IPS DF 4.7 (cell line): ENCODE measurements at regions not wholly inside any gene's neighbourhood (a gene's known extent, or its start where the extent isn't known, plus 50 kb on each side); places are given as distances from the start of the nearest gene placed in this dataset.
"Not testable (repeated sequence)": the region's sequence is repeated elsewhere in the genome, so short reads cannot be mapped to it uniquely, and the experiment has no call there.

ENCODE experiments used
- DNase-seq: peaks from one replicate; pipeline ENCODE4 v3.0.0-alpha.2; 2013; ENCODE audit warnings: low spot score; ENCODE audit errors: extremely low read depth

DNA sequence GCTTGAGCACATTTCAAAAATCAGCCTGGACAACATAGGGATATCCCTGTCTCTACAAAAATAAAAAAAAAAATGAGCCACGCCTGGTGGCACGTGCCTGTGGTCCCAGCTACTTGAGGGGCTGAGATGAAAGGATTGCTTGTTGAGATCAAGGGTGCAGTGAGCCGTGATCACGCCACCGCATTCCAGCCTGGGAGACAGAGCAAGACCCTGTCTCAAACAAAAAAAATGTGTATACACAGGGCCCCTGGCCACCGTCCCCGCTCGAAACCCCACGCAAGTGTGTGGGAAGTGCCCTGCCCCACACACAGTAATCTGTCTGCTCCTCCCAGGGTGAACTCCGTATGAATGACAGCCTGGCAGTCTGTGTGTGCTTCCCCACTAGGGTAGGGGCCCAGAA lies 93.0 kb upstream of the RPL38 start:
- DNase-seq: no peak

DNA sequence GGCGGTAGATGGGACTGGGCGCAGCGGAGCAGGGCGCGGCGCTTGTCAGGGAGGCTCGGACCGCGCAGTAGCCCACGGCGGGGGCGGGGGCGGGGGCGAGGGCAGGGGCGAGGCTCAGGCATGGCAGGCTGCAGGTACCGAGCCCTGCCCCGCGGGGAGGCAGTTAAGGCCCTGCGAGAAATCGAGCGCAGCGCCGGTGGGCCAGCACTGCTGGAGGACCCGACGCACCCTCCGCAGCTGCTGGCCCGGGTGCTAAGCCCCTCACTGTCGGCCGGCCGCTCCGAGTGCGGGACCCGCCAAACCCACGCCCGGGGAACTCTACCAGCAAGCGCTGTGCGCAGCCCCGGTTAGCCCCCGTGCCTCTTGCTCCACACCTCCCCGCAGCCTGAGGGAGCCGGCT lies 90.2 kb upstream of the RPL38 start:
- no peak for DNase-seq

- no peak for DNase-seq
These were observed 89.5 kb upstream of the RPL38 start for GRCh38 chr17:74113952-74114351.

DNA sequence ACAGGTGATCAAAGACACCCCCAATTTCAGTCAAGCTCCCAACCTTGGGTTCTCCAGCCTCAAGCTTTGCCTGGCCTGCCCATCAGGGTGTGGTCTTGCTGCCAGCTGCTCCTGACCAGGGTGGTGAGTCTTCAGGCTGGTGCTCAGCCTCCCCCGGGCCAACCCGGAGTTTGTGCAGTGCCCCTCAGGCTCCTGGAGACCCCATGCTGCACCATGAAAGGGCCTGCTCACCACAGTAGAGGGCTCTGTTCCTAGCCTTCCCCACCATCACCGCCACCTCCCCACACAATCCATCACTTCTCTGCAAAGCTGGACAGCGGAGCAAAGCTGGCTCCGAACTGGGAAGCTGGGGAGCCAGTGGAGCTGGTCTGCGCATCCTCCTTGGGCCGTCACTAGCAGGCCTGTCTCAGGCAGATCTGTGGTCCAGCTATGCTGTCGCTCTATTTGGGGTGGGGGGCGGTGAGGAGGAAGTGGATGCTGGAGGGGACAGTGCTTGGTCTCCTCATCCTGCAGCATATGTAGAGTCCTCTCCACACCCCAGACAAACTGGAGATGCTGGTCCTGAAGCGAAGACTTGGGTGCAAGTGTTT lies 88.5 kb upstream of the RPL38 start:
- DNase-seq: no peak

DNA sequence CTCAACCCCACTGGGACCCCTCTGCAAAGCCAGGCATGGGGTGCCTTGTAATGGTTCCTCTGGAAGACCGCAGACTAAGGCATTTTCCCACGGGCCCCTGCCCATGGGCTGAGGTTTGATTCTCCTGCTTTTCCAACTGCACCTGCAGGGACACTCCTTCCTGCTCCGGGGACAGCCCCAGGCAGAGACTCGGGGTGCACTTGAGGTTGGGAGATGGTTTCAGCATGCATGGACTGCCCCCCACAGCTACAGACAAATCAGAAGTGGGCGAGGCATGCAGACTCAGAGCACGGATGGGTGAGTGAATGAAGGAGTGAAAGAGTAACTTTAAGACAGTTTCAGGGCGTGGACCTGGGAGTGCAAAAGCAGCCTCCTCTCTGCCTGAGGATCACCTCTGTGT lies 87.9 kb upstream of the RPL38 start:
- DNase-seq: no peak

GRCh38 chr17:74116087-74116717 lies 87.3 kb upstream of the RPL38 start:
- no peak for DNase-seq

- no peak for DNase-seq
These were observed 86.3 kb upstream of the RPL38 start for GRCh38 chr17:74117087-74117698.

DNA sequence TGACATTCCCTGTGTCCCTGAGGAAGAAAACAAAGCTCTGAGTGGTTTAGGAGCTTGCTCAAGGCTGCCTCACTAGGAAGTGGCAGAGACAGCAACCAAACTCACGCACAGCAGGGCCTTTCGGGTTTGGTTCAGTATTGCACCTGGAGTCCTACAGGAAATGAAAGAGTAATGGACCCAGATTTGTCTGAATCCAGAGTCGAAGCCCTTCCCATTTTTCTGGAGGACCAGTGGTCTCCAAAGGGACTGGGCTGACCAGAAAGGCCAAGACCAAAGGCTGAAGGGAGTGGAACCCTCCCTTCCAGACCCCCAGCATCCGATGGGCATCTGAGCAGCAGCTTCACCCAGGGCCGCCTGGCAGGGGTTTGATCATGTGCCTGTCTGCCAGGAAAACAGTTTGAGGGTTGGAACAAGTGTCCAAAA lies 85.5 kb upstream of the RPL38 start:
- no peak for DNase-seq

GRCh38 chr17:74118504-74118903 lies 85.0 kb upstream of the RPL38 start:
- peak; percentile 74 for DNase-seq

DNA sequence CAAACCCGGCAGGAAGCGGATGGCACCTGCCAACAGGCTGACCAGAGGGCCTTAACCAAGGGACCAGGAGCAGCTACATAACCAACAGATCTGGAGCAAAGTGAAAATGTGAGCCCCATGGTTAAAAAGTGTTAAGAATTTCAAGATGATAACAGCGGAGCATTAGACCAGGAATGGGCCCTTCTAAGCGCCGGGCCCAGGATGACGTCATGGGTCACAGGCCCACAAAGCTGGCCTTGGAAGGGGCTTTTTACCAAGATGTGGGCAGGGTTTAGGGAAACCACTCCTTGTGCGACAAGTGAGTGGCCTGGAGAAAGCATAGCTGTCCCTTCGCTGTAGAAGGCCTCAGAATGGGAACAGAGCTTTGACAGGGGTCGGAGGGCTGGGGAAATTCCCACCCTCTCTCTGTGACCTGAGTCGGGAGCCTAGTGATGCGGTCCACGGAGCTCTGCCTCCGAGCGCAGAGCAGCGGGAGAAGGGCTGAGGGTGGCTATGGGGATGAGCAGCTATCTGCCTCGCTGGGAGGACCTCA lies 84.4 kb upstream of the RPL38 start:
- DNase-seq: no peak

DNA sequence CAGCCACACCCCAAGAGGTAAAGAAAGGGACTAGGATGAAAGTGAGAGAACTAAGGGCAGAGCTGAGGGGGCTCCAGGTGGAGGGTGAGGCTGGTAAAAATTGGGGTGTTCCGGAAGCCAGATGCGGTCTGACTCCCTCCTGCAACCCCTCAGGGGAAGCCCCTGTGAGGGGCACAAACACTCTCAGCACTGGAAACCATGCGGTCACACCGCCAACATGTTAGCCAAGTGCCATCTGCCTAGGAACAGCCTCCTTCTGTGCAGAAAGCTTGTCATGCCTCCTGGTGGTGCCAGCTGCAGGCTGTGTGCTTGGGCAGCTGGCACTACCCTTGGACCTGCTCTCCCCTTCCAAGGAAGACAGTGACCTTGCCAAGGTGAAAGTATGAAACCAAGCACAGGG lies 83.5 kb upstream of the RPL38 start:
- no peak for DNase-seq

DNA sequence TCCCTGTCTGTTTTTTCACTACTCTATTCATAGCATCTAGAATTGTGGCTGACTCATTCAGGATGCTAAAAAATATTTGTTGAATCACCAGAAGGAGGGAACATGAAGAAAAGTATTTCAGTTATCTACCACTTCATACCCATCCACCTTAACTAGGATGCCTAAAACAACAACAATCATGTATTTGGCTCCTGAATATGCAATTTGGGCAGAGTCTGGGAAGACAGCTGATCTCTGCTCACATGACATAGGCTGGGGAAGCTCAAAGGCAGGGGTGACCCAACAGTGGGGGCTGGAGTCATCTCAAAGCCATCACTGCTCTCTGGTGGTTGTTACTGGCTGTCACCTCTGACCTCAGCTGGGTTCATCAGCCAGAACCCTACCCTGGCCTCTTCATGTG lies 80.1 kb upstream of the RPL38 start:
- no peak for DNase-seq

GRCh38 chr17:74123866-74124444 lies 79.5 kb upstream of the RPL38 start:
- DNase-seq: no peak

- DNase-seq: no peak
These were observed 78.3 kb upstream of the RPL38 start for GRCh38 chr17:74125156-74125555.

GRCh38 chr17:74126179-74126900 lies 77.1 kb upstream of the RPL38 start:
- DNase-seq: no peak

GRCh38 chr17:74126959-74127358 lies 76.5 kb upstream of the RPL38 start:
- DNase-seq: no peak

GRCh38 chr17:74128456-74129211 lies 74.8 kb upstream of the RPL38 start:
- DNase-seq: no peak

DNA sequence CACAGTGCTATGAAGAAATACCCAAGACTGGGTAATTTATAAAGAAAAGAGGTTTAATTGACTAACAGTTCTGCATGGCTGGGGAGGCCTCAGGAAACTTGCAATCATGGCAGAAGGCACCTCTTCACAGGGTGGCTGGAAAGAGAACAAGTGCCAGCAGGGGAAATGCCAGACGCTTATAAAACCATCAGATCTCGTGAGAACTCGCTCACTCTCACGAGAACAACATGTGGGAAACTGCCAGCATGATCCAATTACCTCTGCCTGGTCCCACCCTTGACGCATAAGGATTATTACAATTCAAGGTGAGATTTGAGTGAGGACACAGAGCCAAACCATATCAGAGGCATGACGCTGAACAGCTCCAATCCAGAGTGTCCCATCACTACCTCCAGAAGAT lies 73.7 kb upstream of the RPL38 start:
- not testable (repeated sequence) for DNase-seq

DNA sequence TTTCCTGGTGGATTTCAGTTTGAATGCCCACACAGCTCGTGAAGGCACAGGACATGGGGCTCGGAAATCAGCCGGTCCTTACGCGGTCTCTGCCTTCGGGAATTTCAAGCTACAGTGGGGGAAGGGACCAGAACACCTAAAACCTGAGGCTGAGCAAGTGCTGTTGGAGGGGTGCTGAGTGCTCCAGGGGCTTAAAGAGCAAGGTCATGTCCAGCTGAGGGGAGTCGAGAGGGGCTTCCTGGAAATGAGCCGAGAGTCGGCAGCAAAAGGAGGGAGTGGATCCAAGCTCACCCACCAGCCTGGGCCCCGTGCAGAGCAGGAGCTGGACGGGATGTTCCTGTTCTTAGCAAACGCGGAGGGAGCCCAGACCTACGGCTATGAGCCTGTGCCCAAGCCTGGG lies 73.2 kb upstream of the RPL38 start:
- DNase-seq: no peak

DNA sequence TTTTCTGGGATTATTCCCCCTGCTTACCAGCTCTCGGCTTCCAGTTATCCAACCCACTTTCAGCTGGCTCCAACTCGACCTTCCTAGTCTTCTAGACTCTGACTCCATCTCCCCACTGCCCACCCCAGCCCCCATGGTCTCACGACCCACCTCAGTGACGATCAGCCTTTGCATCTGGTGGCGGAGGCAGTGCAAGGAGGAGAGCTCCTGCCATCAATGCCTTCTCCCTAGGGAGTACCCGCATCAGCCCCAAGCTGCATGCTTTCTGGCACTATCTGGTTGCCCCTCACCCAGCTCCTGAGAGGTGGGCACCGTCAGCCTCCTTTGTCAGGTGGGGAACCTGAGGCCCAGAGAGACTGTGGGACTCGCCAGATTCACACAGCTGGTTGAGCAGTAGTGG lies 72.6 kb upstream of the RPL38 start:
- DNase-seq: no peak

- DNase-seq: no peak
These were observed 71.1 kb upstream of the RPL38 start for GRCh38 chr17:74132354-74132753.
